Keratinocyte (primary cell): ENCODE measurements at regions not wholly inside any gene's neighbourhood (a gene's known extent, or its start where the extent isn't known, plus 50 kb on each side); places are given as distances from the start of the nearest gene placed in this dataset.

ENCODE experiments used
- DNase-seq: peaks from one replicate; pipeline ENCODE4 v3.0.0-alpha.2; 2011; ENCODE audit warnings: low read depth, missing footprints, low spot score
- FAIRE-seq: peaks from 2 replicates; lab custom pipeline; 2011; peaks lifted over from hg19 to GRCh38; lab: Jason Lieb, UNC
- H2AFZ ChIP-seq: 2 replicates; pipeline ENCODE4 v1.6.0; 2012; ENCODE audit warnings: low read length, control low read depth, inconsistent platforms; ENCODE audit not compliant: control insufficient read depth
- H3K27ac ChIP-seq: 2 replicates; pipeline ENCODE4 v1.5.1; 2011; ENCODE audit warnings: low read length; ENCODE audit not compliant: control insufficient read depth, insufficient read depth
- H3K27me3 ChIP-seq: 3 replicates; pipeline ENCODE4 v1.6.0; 2011; ENCODE audit warnings: low read length; ENCODE audit not compliant: control insufficient read depth, insufficient read depth; ENCODE audit errors: extremely low read depth
- H3K36me3 ChIP-seq, 2 experiments: 2 replicates in 1 of 2; 3 replicates in 1 of 2; pipeline ENCODE4 v1.5.1; 2011; ENCODE audit warnings: low read length in 2 of 2, mild to moderate bottlenecking in 1 of 2; ENCODE audit not compliant: control insufficient read depth in 2 of 2, insufficient read depth in 2 of 2; ENCODE audit errors: extremely low read depth in 1 of 2
- H3K4me1 ChIP-seq: 3 replicates; pipeline ENCODE4 v1.5.1; 2011; ENCODE audit warnings: low read length; ENCODE audit not compliant: control insufficient read depth, insufficient read depth; ENCODE audit errors: extremely low read depth
- H3K4me2 ChIP-seq: 3 replicates; pipeline ENCODE4 v1.6.0; 2011; ENCODE audit warnings: low read depth, low read length; ENCODE audit not compliant: control insufficient read depth, insufficient read depth; ENCODE audit errors: extremely low read depth
- H3K4me3 ChIP-seq, 3 experiments: fragments of 200-600 bp in 1 of 3; sonication (generic) in 1 of 3; 2 replicates in 2 of 3; 3 replicates in 1 of 3; pipeline ENCODE4 v1.5.1; 2011 to 2016; ENCODE audit warnings: low read length in 3 of 3, mild to moderate bottlenecking in 3 of 3, control low read depth in 2 of 3, inconsistent platforms in 1 of 3, low read depth in 1 of 3, mixed read lengths in 1 of 3, mixed run types in 1 of 3, moderate library complexity in 1 of 3; ENCODE audit not compliant: control insufficient read depth in 2 of 3, insufficient read depth in 2 of 3; ENCODE audit errors: extremely low read depth in 1 of 3
- H3K79me2 ChIP-seq: 2 replicates; pipeline ENCODE4 v1.6.0; 2012; ENCODE audit warnings: low read length; ENCODE audit not compliant: control insufficient read depth, insufficient read depth
- H3K9ac ChIP-seq: 3 replicates; pipeline ENCODE4 v1.6.0; 2011; ENCODE audit warnings: low read length; ENCODE audit not compliant: control insufficient read depth, insufficient read depth; ENCODE audit errors: extremely low read depth
- H3K9me1 ChIP-seq: 3 replicates; pipeline ENCODE4 v1.6.0; 2011; ENCODE audit warnings: low read length; ENCODE audit not compliant: control insufficient read depth, insufficient read depth; ENCODE audit errors: extremely low read depth
- H3K9me3 ChIP-seq: 2 replicates; pipeline ENCODE4 v1.5.1; 2012; ENCODE audit warnings: low read depth, low read length; ENCODE audit not compliant: control insufficient read depth
- H4K20me1 ChIP-seq: 3 replicates; pipeline ENCODE4 v1.6.0; 2011; ENCODE audit warnings: low read length; ENCODE audit not compliant: control insufficient read depth, insufficient read depth; ENCODE audit errors: extremely low read depth
- EZH2 ChIP-seq: IDR thresholded peaks from one replicate; pipeline ENCODE4 v1.6.1; 2012; ENCODE audit warnings: inconsistent platforms, mild to moderate bottlenecking, low read length, moderate library complexity
- dilution Hi-C: fragments of 300-500 bp; cut with MboI; formaldehyde crosslinking; loops from one replicate; pipeline ENCODE4 v1.7.0; 2020; ENCODE audit warnings: low sequenced_read_pairs; ENCODE audit not compliant: extremely low pct_ligation_motif_present
- TF ChIP-seq, protein P1 (sequence below), 3 experiments: IDR thresholded peaks in 1 of 3; conservative IDR thresholded peaks in 1 of 3; optimal IDR thresholded peaks in 1 of 3; 2 replicates in 2 of 3; 3 replicates in 1 of 3; pipeline versions ENCODE3 to v1.5.1; 2011; ENCODE audit warnings: low read length in 3 of 3, mild to moderate bottlenecking in 3 of 3, moderate library complexity in 2 of 3, control low read depth in 1 of 3, inconsistent platforms in 1 of 3; ENCODE audit not compliant: insufficient read depth in 2 of 3; ENCODE audit errors: extremely low read depth in 1 of 3

DNA sequence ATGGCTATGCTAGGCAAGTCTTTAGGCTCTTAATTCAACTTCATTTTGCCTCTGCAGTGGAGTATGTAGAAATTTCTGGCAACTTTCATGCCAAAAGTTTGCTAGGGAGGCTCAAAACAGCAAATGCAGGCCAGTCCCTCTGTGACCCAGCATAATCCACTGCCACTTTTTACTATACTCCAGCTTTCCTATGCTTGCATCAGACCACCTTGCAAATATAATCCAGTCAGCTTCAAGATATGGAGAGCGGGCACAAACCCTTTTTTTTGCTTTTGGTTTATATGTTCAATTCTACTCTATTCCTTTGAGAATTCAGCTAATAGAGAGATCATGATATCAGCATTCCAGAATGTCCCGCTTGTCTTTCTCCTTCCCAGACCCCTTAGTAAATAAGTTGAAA, 192.0 kb upstream of the PABPC4L start:
- H2AFZ ChIP-seq, result no peak overlapping the region
- H3K79me2 ChIP-seq, result no peaks in the 10 kb centered on the region
- no peaks in the 10 kb centered on the region for H3K27me3 ChIP-seq
- no peak overlapping the region for H3K9ac ChIP-seq
- TF ChIP-seq EZH2, result no peak
- TF ChIP-seq, protein P1, sequence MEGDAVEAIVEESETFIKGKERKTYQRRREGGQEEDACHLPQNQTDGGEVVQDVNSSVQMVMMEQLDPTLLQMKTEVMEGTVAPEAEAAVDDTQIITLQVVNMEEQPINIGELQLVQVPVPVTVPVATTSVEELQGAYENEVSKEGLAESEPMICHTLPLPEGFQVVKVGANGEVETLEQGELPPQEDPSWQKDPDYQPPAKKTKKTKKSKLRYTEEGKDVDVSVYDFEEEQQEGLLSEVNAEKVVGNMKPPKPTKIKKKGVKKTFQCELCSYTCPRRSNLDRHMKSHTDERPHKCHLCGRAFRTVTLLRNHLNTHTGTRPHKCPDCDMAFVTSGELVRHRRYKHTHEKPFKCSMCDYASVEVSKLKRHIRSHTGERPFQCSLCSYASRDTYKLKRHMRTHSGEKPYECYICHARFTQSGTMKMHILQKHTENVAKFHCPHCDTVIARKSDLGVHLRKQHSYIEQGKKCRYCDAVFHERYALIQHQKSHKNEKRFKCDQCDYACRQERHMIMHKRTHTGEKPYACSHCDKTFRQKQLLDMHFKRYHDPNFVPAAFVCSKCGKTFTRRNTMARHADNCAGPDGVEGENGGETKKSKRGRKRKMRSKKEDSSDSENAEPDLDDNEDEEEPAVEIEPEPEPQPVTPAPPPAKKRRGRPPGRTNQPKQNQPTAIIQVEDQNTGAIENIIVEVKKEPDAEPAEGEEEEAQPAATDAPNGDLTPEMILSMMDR (optimal IDR thresholded peaks at IDR 0.05 in 1 of 3, IDR thresholded peaks at IDR 0.05 in 1 of 3, conservative IDR thresholded peaks at IDR 0.05 in 1 of 3; ENCODE audit: extremely low read depth in 1 of 3, insufficient read depth in 2 of 3, low read length in 3 of 3), result no peak
- FAIRE-seq, result no peak
- H3K36me3 ChIP-seq, result no peaks in the 10 kb centered on the region
- no peak for DNase-seq
- H3K9me3 ChIP-seq, result no peaks in the 10 kb centered on the region
- no peak overlapping the region for H3K4me3 ChIP-seq
- no peak overlapping the region for H3K27ac ChIP-seq
- H3K4me1 ChIP-seq, result no peaks in the 10 kb centered on the region
- no peaks in the 10 kb centered on the region for H4K20me1 ChIP-seq
- H3K4me2 ChIP-seq, result no peak overlapping the region
- dilution Hi-C loops, result no loop called here
- no peaks in the 10 kb centered on the region for H3K9me1 ChIP-seq

DNA sequence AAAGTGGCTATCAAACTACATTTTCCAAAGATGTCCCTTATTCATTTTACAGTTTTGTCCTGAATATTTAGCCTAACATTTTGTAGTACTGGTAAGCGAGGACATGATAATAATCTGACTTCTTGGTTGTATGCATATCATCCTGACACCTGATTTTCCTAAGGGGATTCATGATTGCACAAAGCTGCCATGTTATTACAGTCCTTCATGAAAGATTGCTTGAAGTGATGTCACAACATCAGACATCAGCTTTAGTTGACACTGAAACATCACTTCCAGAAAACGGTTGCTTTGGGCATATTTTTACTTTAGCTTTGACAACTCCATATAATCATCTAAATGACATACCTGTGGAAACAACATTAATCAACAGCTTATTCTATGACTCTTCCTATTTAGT, 188.7 kb upstream of the PABPC4L start:
- Histone ChIP-seq H3K36me3 (no peaks in the 10 kb centered on the region), H3K9ac (no peak overlapping the region), H3K4me2 (no peak overlapping the region), H3K79me2 (no peaks in the 10 kb centered on the region), H3K27ac (no peak overlapping the region), H3K4me1 (no peaks in the 10 kb centered on the region), H3K9me3 (no peaks in the 10 kb centered on the region), H3K4me3 (no peak overlapping the region), H3K9me1 (no peaks in the 10 kb centered on the region), H2AFZ (no peak overlapping the region), H4K20me1 (no peaks in the 10 kb centered on the region), H3K27me3 (no peaks in the 10 kb centered on the region)
- no peak for FAIRE-seq
- TF ChIP-seq, protein P1 (optimal IDR thresholded peaks at IDR 0.05 in 1 of 3, IDR thresholded peaks at IDR 0.05 in 1 of 3, conservative IDR thresholded peaks at IDR 0.05 in 1 of 3; ENCODE audit: extremely low read depth in 1 of 3, insufficient read depth in 2 of 3, low read length in 3 of 3), result no peak
- TF ChIP-seq EZH2, result no peak
- no peak for DNase-seq
- dilution Hi-C loops, result no loop called here
